ENCODE measurements at regions not wholly inside any gene's neighbourhood (a gene's known extent, or its start where the extent isn't known, plus 50 kb on each side); places are given as distances from the start of the nearest gene placed in this dataset.

DNA sequence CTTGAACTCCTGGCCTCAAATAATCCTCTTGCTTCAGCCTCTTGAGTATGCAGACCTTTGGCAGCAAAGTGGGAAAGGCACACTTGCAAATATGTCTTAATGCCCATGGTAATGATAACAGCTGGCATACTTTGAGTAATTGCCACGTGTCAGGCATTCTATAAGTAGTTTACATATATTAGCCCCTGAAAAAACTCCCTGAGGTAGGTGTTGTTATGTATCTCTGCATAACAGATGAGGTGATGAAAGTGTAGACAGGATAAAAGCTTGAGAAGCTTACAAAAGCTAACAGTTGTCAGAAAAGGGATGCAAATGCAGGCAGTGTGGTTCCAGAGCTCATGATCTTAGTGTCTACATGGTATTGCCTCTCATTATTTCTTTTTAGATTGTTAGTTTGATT is 291.1 kb upstream of the C11orf87 start:
- Histone ChIP-seq H4K20me1 (ENCODE audit: insufficient read depth) (no peaks in the 10 kb centered on the region), H3K9me2 (ENCODE audit: insufficient read depth) (no peaks in the 10 kb centered on the region), H3K36me3 (ENCODE audit: control insufficient read depth in 1 of 2, insufficient read depth in 2 of 2, low read length in 2 of 2) (no peaks in the 10 kb centered on the region), H3K79me2 (ENCODE audit: insufficient read depth, low read length) (no peaks in the 10 kb centered on the region), H3K9ac (ENCODE audit: low read length) (no peak overlapping the region), H2AFZ (ENCODE audit: low read depth, low read length, poor library complexity, severe bottlenecking) (no peak overlapping the region), H3K27ac (ENCODE audit: low read depth, low read length) (no peak overlapping the region), H3K4me3 (replicated peaks in 1 of 2; ENCODE audit: low read depth in 1 of 2, low read length in 2 of 2) (no peak overlapping the region), H3K4me1 (ENCODE audit: control insufficient read depth in 1 of 2, insufficient read depth in 2 of 2, low read length in 2 of 2) (no peaks in the 10 kb centered on the region), H3K9me3 (ENCODE audit: control insufficient read depth in 1 of 2, insufficient read depth in 1 of 2, low read depth in 1 of 2, low read length in 2 of 2) (no peaks in the 10 kb centered on the region), H3K27me3 (ENCODE audit: insufficient read depth, low read length) (no peaks in the 10 kb centered on the region), H3K4me2 (ENCODE audit: low read length) (no peak overlapping the region)
- ChIA-PET POLR2A (no interaction called here), CTCF (no interaction called here), RAD21 (ENCODE audit: low non-redundant PET in 1 of 2, low total read pairs in 2 of 2, uncharacterized antibody in 2 of 2, unreplicated experiment in 2 of 2) (no interaction called here)
- DNase-seq (ENCODE audit: low read depth, low spot score) (no peak), ATAC-seq (no peak)
- TF ChIP-seq EZH2 (IDR thresholded peaks at IDR 0.05) (no peak), SIN3A (IDR thresholded peaks at IDR 0.05; ENCODE audit: low read depth) (no peak), JUND (IDR thresholded peaks at IDR 0.05) (no peak), CBX3 (IDR thresholded peaks at IDR 0.05; ENCODE audit: low read depth) (no peak), POLR2A (IDR thresholded peaks at IDR 0.05; ENCODE audit: borderline replicate concordance, extremely low read depth, insufficient read depth, insufficient read length) (no peak), RAD21 (IDR thresholded peaks at IDR 0.05; ENCODE audit: low read depth) (no peak), TCF7L2 (IDR thresholded peaks at IDR 0.05; ENCODE audit: borderline replicate concordance, extremely low read depth, insufficient read depth, insufficient read length) (no peak), ZFX (IDR thresholded peaks at IDR 0.05) (no peak)
- TF ChIP-seq, protein P1, sequence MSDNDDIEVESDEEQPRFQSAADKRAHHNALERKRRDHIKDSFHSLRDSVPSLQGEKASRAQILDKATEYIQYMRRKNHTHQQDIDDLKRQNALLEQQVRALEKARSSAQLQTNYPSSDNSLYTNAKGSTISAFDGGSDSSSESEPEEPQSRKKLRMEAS (IDR thresholded peaks at IDR 0.05), result no peak
- TF ChIP-seq, protein P2, sequence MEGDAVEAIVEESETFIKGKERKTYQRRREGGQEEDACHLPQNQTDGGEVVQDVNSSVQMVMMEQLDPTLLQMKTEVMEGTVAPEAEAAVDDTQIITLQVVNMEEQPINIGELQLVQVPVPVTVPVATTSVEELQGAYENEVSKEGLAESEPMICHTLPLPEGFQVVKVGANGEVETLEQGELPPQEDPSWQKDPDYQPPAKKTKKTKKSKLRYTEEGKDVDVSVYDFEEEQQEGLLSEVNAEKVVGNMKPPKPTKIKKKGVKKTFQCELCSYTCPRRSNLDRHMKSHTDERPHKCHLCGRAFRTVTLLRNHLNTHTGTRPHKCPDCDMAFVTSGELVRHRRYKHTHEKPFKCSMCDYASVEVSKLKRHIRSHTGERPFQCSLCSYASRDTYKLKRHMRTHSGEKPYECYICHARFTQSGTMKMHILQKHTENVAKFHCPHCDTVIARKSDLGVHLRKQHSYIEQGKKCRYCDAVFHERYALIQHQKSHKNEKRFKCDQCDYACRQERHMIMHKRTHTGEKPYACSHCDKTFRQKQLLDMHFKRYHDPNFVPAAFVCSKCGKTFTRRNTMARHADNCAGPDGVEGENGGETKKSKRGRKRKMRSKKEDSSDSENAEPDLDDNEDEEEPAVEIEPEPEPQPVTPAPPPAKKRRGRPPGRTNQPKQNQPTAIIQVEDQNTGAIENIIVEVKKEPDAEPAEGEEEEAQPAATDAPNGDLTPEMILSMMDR (IDR thresholded peaks at IDR 0.05 in 2 of 3, conservative IDR thresholded peaks at IDR 0.05 in 1 of 3; ENCODE audit: borderline replicate concordance in 1 of 3, insufficient read depth in 1 of 3, low read depth in 2 of 3, low read length in 2 of 3), result no peak
- TF ChIP-seq, protein P3, sequence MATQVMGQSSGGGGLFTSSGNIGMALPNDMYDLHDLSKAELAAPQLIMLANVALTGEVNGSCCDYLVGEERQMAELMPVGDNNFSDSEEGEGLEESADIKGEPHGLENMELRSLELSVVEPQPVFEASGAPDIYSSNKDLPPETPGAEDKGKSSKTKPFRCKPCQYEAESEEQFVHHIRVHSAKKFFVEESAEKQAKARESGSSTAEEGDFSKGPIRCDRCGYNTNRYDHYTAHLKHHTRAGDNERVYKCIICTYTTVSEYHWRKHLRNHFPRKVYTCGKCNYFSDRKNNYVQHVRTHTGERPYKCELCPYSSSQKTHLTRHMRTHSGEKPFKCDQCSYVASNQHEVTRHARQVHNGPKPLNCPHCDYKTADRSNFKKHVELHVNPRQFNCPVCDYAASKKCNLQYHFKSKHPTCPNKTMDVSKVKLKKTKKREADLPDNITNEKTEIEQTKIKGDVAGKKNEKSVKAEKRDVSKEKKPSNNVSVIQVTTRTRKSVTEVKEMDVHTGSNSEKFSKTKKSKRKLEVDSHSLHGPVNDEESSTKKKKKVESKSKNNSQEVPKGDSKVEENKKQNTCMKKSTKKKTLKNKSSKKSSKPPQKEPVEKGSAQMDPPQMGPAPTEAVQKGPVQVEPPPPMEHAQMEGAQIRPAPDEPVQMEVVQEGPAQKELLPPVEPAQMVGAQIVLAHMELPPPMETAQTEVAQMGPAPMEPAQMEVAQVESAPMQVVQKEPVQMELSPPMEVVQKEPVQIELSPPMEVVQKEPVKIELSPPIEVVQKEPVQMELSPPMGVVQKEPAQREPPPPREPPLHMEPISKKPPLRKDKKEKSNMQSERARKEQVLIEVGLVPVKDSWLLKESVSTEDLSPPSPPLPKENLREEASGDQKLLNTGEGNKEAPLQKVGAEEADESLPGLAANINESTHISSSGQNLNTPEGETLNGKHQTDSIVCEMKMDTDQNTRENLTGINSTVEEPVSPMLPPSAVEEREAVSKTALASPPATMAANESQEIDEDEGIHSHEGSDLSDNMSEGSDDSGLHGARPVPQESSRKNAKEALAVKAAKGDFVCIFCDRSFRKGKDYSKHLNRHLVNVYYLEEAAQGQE (IDR thresholded peaks at IDR 0.05; ENCODE audit: low read depth), result no peak
- BruUV-seq (replicated peaks), result no TSS peak
- intact Hi-C loops (cut with micrococcal nuclease), result no loop called here
